ENCODE measurements at regions not wholly inside any gene's neighbourhood (a gene's known extent, or its start where the extent isn't known, plus 50 kb on each side); places are given as distances from the start of the nearest gene placed in this dataset.

GRCh38 chr6:131488780-131489179, 84.2 kb upstream of the ARG1 start (continued):
- TF ChIP-seq, protein P1, sequence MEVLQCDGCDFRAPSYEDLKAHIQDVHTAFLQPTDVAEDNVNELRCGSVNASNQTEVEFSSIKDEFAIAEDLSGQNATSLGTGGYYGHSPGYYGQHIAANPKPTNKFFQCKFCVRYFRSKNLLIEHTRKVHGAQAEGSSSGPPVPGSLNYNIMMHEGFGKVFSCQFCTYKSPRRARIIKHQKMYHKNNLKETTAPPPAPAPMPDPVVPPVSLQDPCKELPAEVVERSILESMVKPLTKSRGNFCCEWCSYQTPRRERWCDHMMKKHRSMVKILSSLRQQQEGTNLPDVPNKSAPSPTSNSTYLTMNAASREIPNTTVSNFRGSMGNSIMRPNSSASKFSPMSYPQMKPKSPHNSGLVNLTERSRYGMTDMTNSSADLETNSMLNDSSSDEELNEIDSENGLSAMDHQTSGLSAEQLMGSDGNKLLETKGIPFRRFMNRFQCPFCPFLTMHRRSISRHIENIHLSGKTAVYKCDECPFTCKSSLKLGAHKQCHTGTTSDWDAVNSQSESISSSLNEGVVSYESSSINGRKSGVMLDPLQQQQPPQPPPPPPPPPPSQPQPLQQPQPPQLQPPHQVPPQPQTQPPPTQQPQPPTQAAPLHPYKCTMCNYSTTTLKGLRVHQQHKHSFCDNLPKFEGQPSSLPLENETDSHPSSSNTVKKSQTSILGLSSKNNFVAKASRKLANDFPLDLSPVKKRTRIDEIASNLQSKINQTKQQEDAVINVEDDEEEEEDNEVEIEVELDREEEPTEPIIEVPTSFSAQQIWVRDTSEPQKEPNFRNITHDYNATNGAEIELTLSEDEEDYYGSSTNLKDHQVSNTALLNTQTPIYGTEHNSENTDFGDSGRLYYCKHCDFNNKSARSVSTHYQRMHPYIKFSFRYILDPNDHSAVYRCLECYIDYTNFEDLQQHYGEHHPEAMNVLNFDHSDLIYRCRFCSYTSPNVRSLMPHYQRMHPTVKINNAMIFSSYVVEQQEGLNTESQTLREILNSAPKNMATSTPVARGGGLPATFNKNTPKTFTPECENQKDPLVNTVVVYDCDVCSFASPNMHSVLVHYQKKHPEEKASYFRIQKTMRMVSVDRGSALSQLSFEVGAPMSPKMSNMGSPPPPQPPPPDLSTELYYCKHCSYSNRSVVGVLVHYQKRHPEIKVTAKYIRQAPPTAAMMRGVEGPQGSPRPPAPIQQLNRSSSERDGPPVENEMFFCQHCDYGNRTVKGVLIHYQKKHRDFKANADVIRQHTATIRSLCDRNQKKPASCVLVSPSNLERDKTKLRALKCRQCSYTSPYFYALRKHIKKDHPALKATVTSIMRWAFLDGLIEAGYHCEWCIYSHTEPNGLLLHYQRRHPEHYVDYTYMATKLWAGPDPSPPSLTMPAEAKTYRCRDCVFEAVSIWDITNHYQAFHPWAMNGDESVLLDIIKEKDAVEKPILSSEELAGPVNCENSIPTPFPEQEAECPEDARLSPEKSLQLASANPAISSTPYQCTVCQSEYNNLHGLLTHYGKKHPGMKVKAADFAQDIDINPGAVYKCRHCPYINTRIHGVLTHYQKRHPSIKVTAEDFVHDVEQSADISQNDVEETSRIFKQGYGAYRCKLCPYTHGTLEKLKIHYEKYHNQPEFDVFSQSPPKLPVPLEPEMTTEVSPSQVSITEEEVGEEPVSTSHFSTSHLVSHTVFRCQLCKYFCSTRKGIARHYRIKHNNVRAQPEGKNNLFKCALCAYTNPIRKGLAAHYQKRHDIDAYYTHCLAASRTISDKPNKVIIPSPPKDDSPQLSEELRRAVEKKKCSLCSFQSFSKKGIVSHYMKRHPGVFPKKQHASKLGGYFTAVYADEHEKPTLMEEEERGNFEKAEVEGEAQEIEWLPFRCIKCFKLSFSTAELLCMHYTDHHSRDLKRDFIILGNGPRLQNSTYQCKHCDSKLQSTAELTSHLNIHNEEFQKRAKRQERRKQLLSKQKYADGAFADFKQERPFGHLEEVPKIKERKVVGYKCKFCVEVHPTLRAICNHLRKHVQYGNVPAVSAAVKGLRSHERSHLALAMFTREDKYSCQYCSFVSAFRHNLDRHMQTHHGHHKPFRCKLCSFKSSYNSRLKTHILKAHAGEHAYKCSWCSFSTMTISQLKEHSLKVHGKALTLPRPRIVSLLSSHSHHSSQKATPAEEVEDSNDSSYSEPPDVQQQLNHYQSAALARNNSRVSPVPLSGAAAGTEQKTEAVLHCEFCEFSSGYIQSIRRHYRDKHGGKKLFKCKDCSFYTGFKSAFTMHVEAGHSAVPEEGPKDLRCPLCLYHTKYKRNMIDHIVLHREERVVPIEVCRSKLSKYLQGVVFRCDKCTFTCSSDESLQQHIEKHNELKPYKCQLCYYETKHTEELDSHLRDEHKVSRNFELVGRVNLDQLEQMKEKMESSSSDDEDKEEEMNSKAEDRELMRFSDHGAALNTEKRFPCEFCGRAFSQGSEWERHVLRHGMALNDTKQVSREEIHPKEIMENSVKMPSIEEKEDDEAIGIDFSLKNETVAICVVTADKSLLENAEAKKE (CRISPR knock-in tag; IDR thresholded peaks at IDR 0.05), result no peak
- TF ChIP-seq NANOG (IDR thresholded peaks at IDR 0.05; ENCODE audit: borderline replicate concordance) (no peak), ZNF331 (CRISPR knock-in tag; IDR thresholded peaks at IDR 0.05; ENCODE audit: low read depth) (no peak), POLR2AphosphoS5 (IDR thresholded peaks at IDR 0.05; ENCODE audit: low read depth) (no peak)
- TF ChIP-seq, protein P2, sequence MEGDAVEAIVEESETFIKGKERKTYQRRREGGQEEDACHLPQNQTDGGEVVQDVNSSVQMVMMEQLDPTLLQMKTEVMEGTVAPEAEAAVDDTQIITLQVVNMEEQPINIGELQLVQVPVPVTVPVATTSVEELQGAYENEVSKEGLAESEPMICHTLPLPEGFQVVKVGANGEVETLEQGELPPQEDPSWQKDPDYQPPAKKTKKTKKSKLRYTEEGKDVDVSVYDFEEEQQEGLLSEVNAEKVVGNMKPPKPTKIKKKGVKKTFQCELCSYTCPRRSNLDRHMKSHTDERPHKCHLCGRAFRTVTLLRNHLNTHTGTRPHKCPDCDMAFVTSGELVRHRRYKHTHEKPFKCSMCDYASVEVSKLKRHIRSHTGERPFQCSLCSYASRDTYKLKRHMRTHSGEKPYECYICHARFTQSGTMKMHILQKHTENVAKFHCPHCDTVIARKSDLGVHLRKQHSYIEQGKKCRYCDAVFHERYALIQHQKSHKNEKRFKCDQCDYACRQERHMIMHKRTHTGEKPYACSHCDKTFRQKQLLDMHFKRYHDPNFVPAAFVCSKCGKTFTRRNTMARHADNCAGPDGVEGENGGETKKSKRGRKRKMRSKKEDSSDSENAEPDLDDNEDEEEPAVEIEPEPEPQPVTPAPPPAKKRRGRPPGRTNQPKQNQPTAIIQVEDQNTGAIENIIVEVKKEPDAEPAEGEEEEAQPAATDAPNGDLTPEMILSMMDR (conservative IDR thresholded peaks at IDR 0.05; ENCODE audit: low read depth in 2 of 2), result no peak
- TF ChIP-seq, protein P3, sequence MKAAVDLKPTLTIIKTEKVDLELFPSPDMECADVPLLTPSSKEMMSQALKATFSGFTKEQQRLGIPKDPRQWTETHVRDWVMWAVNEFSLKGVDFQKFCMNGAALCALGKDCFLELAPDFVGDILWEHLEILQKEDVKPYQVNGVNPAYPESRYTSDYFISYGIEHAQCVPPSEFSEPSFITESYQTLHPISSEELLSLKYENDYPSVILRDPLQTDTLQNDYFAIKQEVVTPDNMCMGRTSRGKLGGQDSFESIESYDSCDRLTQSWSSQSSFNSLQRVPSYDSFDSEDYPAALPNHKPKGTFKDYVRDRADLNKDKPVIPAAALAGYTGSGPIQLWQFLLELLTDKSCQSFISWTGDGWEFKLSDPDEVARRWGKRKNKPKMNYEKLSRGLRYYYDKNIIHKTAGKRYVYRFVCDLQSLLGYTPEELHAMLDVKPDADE (IDR thresholded peaks at IDR 0.05), result no peak

- no peak for ATAC-seq
- Mint-ChIP-seq H3K4me3 (no peak overlapping the region), H3K27ac (no peak overlapping the region), H3K36me3 (ENCODE audit: low read depth) (no peaks in the 10 kb centered on the region), H3K27me3 (ENCODE audit: insufficient read depth, low read depth, poor library complexity) (no peaks in the 10 kb centered on the region), H3K9me3 (peaks cover 7% of the 10 kb centered on the region; the same call in 2 of the 3 replicates), H3K4me1 (peaks cover 3% of the 10 kb centered on the region; the same call in 1 of the 3 replicates)
- no peaks in the 10 kb centered on the region for H4K20me1 ChIP-seq (replicated peaks; ENCODE audit: insufficient read depth)
- H3K27me3 ChIP-seq (ENCODE audit: insufficient read depth), result no peaks in the 10 kb centered on the region
- H3K4me1 ChIP-seq (ENCODE audit: insufficient read depth), result no peaks in the 10 kb centered on the region
- no peak for DNase-seq (ENCODE audit: low spot score)
- H3K9me2 ChIP-seq (ENCODE audit: insufficient read depth), result peaks cover 24% of the 10 kb centered on the region
- H3K36me3 ChIP-seq (ENCODE audit: insufficient read depth), result no peaks in the 10 kb centered on the region
- no peaks in the 10 kb centered on the region for H3F3A ChIP-seq (replicated peaks; ENCODE audit: low read depth)
- no peak overlapping the region for H3K4me3 ChIP-seq
- H3K79me2 ChIP-seq (replicated peaks; ENCODE audit: insufficient read depth), result no peaks in the 10 kb centered on the region
- H3K27ac ChIP-seq (ENCODE audit: low read depth), result no peak overlapping the region
- H2AFZ ChIP-seq, result no peak overlapping the region; the same call in 1 of the 2 replicates
- no peak overlapping the region for H3K4me2 ChIP-seq
- no peak for TF ChIP-seq EZH2phosphoT487 (IDR thresholded peaks at IDR 0.05; ENCODE audit: unreplicated experiment)
- no peak for TF ChIP-seq JUNB (IDR thresholded peaks at IDR 0.05; ENCODE audit: unreplicated experiment)
- no peak for TF ChIP-seq EZH2 (IDR thresholded peaks at IDR 0.05; ENCODE audit: low read depth, unreplicated experiment)
Measured at GRCh38 chr6:131490441-131490840, 82.6 kb upstream of the ARG1 start.

All from GM23338 (cell line).